ENCODE measurements at regions not wholly inside any gene's neighbourhood (a gene's known extent, or its start where the extent isn't known, plus 50 kb on each side); places are given as distances from the start of the nearest gene placed in this dataset.
"Not testable (repeated sequence)": the region's sequence is repeated elsewhere in the genome, so short reads cannot be mapped to it uniquely, and the experiment has no call there.

DNA sequence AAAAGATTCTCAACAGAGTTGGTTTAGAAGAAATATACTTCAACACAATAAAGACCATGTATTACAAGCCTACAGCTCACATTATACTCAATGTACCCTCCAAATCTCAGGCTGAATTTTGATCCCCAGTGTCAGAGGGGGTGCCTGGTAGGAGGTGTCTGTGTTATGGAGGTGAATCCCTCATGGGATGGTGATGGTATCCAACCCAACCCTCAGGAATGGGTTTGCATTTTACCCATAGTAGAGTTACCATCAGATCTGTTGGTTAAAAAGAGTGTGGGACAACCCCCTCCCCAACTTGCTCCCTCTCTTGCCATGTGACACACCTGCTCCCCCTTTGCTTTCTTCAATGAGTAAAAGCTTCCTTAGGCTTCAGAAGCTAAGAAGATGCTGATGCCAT, 205.5 kb downstream of the POTEM start:
- H3K27ac Mint-ChIP-seq; H3K4me3 Mint-ChIP-seq; H3K36me3 Mint-ChIP-seq; H3K4me1 Mint-ChIP-seq; DNase-seq; H3K27me3 Mint-ChIP-seq (ENCODE audit: low read depth in 3 of 3): not testable (repeated sequence)
- peaks cover 0 to 17% (median 9%) of the 10 kb centered on the region in 6 donors for H3K9me3 Mint-ChIP-seq

DNA sequence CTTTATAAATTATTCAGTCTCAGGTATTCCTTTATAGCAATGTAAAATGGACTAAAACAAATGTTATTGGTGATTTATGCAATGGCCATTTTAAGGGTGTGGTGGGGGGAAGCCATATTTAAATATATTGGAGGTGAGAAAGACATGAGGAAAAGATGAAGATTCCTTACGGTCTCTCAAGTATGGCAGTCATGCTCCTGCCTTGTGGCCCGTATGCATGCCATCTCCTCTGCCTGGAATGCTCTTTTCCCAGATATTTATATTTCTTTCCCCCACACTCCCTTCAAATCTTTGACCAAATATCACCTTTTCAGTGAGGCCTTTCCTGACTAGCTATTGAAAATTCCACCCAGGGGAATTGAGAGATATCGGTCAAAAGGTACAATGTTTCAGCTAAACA, 206.0 kb downstream of the POTEM start:
- not testable (repeated sequence) for H3K4me1 Mint-ChIP-seq; H3K4me3 Mint-ChIP-seq; H3K27me3 Mint-ChIP-seq (ENCODE audit: low read depth in 3 of 3); H3K36me3 Mint-ChIP-seq; DNase-seq; H3K27ac Mint-ChIP-seq
- H3K9me3 Mint-ChIP-seq: peaks cover 0 to 14% (median 8%) of the 10 kb centered on the region in 6 donors

DNA sequence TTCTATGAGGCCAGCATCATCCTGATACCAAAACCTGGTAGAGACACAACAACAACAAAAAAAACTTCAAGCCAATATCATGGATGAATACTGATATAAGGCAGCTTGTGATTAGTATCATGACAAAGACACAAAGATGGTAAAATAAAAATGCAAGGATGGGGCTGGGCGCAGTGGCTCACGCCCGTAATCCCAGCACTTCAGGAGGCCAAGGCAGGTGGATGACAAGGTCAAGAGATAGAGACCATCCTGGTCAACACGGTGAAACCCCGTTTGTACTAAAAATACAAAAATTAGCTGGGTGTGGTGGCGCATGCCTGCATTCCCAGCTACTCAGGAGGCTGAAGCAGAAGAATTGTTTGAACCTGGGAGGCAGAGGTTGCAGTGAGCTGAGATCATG, 210.2 kb downstream of the POTEM start:
- H3K9me3 Mint-ChIP-seq; H3K4me3 Mint-ChIP-seq; H3K4me1 Mint-ChIP-seq; H3K27ac Mint-ChIP-seq; H3K36me3 Mint-ChIP-seq; DNase-seq; H3K27me3 Mint-ChIP-seq (ENCODE audit: low read depth in 3 of 3): not testable (repeated sequence)

DNA sequence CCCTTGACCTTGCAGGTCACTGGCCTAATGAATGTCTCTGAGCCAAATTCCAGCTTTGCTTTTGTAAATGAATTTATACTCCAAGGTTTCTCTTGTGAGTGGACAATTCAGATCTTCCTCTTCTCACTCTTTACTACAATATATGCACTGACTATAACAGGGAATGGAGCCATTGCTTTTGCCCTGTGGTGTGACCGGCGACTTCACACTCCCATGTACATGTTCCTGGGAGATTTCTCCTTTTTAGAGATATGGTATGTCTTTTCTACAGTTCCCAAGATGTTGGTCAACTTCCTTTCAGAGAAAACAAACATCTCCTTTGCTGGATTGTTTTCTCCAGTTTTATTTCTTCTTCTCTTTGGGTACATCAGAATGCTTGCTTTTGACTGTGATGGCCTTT, 213.1 kb downstream of the POTEM start:
- not testable (repeated sequence) for H3K4me3 Mint-ChIP-seq; H3K9me3 Mint-ChIP-seq; H3K27me3 Mint-ChIP-seq (ENCODE audit: low read depth in 3 of 3)

DNA sequence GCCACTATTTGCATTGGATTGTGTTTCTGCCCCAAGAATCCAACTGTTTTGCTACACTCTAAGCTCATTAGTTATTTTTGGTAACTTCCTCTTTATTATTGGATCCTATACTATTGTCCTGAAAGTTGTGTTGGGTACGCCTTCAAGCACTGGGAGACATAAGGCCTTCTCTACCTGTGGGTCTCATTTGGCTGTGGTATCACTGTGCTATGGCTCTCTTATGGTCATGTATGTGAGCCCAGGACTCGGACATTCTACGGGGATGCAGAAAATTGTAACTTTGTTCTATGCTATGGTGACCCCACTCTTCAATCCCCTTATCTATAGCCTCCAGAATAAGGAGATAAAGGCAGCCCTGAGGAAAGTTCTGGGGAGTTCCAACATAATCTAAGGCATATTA, 213.6 kb downstream of the POTEM start:
- not testable (repeated sequence) for H3K27ac Mint-ChIP-seq; H3K27me3 Mint-ChIP-seq (ENCODE audit: low read depth in 3 of 3); DNase-seq; H3K4me3 Mint-ChIP-seq; H3K9me3 Mint-ChIP-seq; H3K36me3 Mint-ChIP-seq; H3K4me1 Mint-ChIP-seq

More for the DNA sequence above, 213.1 kb downstream of the POTEM start:
- not testable (repeated sequence) for H3K36me3 Mint-ChIP-seq, DNase-seq, H3K4me1 Mint-ChIP-seq, H3K27ac Mint-ChIP-seq

DNA sequence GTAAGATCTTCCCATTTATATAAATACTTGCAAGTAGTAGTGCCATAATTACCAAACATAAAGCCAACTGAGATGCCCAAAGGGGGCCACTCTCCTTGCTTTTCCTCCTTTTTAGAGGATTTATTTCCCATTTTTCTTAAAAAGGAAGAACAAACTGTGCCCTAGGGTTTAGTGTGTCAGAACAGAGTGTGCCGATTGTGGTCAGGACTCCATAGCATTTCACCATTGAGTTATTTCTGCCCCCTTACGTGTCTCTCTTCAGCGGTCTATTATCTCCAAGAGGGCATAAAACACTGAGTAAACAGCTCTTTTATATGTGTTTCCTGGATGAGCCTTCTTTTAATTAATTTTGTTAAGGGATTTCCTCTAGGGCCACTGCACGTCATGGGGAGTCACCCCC, 227.9 kb downstream of the POTEM start:
- H3K27me3 Mint-ChIP-seq (ENCODE audit: low read depth in 3 of 3); H3K27ac Mint-ChIP-seq; DNase-seq; H3K4me1 Mint-ChIP-seq; H3K36me3 Mint-ChIP-seq; H3K4me3 Mint-ChIP-seq; H3K9me3 Mint-ChIP-seq: not testable (repeated sequence)

DNA sequence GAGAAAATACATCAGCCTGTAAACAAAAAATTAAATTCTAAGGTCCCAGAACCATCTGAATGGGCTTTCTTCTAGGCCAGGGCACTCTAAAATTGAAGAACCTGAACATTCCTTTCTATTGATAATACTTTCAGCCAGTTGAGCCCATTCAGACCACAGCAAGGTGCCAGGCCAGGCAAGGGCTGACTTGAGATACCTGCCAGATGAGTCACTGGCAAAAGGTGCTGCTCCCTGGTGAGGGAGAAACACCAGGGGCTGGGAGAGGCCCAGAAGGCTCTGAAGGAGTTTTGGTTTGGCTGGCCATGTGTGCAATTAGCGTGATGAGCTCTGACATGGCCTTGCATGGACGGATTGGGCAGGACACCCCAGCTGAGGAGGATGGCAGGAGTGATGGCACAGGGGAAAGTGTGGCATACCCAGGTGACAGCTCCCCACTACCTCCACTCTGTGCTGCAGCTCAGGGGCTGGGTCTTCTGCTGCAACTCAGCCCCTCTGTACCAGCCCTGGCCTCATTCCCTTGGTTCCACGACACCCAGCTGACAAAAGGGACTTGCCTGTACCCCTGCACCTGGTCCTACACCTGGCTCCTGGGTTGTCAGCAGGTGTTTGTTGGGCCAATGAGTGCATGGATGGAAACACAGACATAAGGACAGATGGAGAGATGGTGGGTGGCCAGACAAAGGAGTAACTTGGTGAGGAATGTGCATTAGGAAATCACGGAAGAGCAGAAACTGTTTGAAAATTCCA, 230.4 kb downstream of the POTEM start:
- H3K27me3 Mint-ChIP-seq (ENCODE audit: low read depth in 3 of 3); H3K4me3 Mint-ChIP-seq; H3K27ac Mint-ChIP-seq; H3K4me1 Mint-ChIP-seq; H3K9me3 Mint-ChIP-seq; DNase-seq; H3K36me3 Mint-ChIP-seq: not testable (repeated sequence)

DNA sequence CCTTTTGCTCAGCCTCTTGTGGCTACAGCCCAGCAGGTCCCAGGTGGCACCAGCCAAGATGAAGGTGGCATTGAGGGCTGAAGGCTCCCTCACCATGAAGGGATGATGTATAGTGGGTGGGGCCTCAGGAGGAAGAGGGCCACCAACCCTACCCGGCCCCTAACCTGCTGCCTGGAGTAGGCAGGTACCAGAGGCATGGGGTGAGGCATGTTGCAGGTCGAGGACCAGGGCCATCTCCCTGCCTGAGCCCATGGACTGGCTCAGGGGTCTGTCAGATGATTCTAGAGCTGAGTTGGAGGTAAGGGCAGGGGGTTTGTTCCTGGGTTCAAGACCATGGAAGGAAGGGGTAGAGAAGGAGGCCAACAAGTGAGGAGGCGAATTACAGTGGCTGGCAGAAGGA, 231.1 kb downstream of the POTEM start:
- H3K9me3 Mint-ChIP-seq; H3K27ac Mint-ChIP-seq; DNase-seq; H3K4me1 Mint-ChIP-seq; H3K27me3 Mint-ChIP-seq (ENCODE audit: low read depth in 3 of 3); H3K36me3 Mint-ChIP-seq; H3K4me3 Mint-ChIP-seq: not testable (repeated sequence)

DNA sequence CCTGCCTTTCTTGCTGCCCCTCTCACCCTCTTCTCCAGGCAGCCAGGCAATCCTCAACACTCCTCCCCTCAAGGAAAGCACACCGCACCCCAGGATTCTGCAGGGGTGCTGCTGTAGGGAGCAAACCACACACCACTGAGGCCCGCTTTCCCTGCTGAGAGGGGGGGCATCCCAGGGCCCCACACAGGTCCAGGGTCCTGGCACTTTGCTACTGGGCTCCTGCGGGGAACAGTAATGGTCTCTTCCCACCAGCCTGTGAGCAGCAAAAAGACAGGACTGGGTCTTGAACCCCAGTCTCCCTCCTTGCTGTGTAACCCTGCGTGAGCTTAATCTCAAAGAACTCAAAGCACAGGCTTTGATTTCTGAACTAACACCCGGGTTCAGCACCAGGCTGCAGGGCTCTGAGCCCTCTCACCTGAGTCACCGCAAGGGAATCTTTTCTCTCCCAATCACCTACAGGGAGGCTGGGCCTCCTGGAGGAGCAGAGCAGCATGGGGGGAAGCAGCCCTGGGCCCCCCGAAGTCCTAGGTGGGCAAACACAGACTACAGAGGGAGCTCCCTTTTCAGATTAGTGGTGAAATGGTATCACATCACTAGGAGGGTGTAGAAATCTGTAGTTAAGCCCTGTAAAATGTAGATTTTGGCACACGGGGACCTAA, 232.6 kb downstream of the POTEG start:
- not testable (repeated sequence) for H3K4me3 Mint-ChIP-seq; H3K9me3 Mint-ChIP-seq; H3K27me3 Mint-ChIP-seq (ENCODE audit: low read depth in 3 of 3); H3K27ac Mint-ChIP-seq; DNase-seq; H3K4me1 Mint-ChIP-seq; H3K36me3 Mint-ChIP-seq

DNA sequence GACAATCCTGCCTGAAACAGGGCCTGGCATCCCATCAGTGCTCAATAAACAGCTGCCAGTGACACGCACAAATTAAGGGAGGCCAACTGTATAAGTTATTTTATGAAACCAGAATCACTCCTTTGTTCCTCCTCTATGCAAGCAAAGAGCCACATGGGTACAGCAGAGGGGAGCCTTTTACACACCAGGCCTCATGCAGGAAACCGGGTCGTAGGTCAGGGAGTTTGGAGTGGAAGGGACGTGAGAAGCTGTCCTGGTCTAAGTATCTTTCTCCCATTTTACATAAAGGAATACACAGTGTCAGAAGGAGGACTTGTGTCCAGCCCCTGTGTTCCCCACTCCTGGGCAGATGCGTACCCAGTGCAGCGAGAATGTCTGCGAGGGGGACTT, 232.1 kb downstream of the POTEG start:
- not testable (repeated sequence) for H3K9me3 Mint-ChIP-seq; H3K36me3 Mint-ChIP-seq; H3K4me1 Mint-ChIP-seq; DNase-seq; H3K27me3 Mint-ChIP-seq (ENCODE audit: low read depth in 3 of 3); H3K27ac Mint-ChIP-seq; H3K4me3 Mint-ChIP-seq

DNA sequence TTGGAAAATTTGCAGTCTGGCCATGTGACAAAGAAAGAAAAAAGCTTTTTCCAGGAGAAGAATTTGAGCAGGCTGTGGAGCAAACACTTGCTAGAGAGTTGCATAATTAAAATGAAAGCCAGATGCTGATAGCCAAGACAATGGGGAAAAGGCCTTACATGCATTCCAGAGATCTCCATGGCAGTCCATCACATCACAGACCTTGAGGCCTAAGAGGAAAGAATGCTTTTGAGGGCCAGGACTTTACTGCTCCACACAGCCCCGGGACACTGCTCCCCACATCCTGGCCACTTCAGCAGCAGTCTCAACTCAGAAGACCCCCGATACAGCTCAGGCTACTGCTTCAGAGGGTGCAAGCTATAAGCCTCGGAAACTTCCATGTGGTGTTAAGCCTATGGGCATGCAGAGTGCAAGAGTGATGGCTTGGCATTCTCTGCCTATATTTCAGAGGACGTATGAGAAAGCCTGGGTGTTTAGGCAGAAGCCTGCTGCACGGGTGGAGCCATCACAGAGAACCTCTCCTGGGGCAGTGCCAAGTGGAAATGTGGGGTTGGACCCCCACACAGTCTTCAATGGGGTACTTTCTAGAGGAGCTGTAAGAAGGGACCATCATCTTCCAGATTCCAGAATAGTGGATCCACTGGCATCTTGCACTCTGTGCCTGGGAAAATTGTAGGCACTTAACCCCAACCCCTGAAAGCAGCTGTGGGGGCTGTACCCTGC, 230.7 kb downstream of the POTEG start:
- H3K4me1 Mint-ChIP-seq; DNase-seq; H3K9me3 Mint-ChIP-seq; H3K27ac Mint-ChIP-seq; H3K4me3 Mint-ChIP-seq; H3K36me3 Mint-ChIP-seq; H3K27me3 Mint-ChIP-seq (ENCODE audit: low read depth in 3 of 3): not testable (repeated sequence)

DNA sequence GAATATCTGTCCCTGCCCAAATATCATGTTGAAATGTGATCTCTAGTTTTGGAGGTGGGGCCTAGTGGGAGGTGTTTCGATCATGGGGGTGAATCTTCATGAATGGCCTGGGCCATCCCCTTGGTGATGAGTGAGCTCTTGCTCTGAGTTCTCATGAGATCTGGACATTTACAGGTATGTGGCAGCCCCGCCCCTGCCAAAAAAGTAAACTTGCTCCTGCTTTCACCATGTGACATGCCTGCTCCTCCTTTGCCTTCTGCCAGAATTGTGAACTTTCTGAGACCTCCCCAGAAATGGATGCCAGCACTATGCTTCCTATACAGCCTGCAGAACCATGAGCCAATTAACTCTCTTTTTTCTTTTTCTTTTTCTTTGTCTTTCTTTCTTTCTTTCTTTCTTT, 229.3 kb downstream of the POTEG start:
- not testable (repeated sequence) for H3K27me3 Mint-ChIP-seq (ENCODE audit: low read depth in 3 of 3); DNase-seq; H3K4me1 Mint-ChIP-seq; H3K27ac Mint-ChIP-seq; H3K4me3 Mint-ChIP-seq; H3K36me3 Mint-ChIP-seq; H3K9me3 Mint-ChIP-seq

DNA sequence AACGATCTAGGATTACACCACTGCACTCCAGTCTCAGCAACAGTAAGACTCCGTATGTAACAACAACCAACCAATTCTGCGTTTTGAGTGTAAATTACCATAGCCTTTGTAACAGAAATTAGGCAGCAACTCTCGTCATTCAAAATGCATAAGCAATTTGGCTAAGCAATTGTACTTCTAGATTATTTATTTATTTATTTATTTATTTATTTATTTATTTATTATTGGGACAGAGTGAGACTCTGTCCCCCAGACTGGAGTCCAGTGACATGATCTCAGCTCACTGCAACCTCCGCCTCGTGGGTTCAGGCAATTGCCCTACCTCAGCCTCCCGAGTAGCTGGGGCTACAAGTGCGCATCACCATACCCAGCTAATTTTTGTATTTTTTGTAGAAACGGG, 217.7 kb downstream of the POTEG start:
- not testable (repeated sequence) for DNase-seq; H3K4me3 Mint-ChIP-seq; H3K36me3 Mint-ChIP-seq; H3K27ac Mint-ChIP-seq; H3K9me3 Mint-ChIP-seq; H3K4me1 Mint-ChIP-seq; H3K27me3 Mint-ChIP-seq (ENCODE audit: low read depth in 3 of 3)

DNA sequence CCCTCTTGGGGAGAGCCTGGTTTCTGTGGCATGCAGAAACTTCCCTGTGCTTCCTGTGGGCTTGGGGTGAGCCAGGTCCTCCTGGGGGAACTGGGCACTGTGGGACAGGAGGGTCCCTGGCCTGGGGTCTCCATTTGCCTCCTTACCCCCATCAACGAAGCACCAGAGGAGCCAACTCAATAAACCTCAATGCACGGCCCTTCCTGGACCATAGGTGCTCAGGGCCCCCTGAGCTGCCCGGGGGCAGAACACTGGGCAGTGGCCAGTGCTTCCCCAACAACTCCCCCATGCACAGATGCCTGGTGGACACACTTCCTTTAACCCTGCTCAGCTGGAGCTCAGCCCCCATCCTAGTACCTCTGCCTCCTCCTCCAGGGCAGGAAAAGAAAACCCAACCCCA, 214.7 kb downstream of the POTEG start:
- H3K36me3 Mint-ChIP-seq; H3K4me3 Mint-ChIP-seq; H3K9me3 Mint-ChIP-seq; H3K27ac Mint-ChIP-seq; DNase-seq; H3K27me3 Mint-ChIP-seq (ENCODE audit: low read depth in 3 of 3); H3K4me1 Mint-ChIP-seq: not testable (repeated sequence)

DNA sequence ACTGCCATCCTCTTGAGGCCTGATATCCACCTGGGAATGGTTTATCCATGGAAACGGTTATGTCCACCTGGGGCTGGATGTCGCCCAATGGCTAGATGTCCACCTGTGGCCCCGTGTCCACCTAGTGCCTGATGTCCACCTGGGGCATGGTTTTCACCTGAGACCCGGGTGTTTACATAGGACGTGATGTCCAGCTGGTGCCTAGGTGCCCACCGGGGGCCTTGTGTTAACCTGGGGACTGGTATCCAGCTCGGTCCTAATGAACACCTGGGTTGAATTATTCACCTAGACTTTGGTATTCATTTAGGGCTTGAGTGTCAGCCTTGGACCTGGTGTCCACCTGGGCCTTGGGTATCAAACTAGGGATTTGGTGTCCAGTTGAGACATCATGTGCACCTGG, 202.7 kb downstream of the POTEG start:
- not testable (repeated sequence) for H3K9me3 Mint-ChIP-seq; H3K4me1 Mint-ChIP-seq; H3K4me3 Mint-ChIP-seq; H3K27me3 Mint-ChIP-seq (ENCODE audit: low read depth in 3 of 3); H3K27ac Mint-ChIP-seq; H3K36me3 Mint-ChIP-seq; DNase-seq

All from immature natural killer cell (primary cell).